H1 (cell line): ENCODE measurements at regions not wholly inside any gene's neighbourhood (a gene's known extent, or its start where the extent isn't known, plus 50 kb on each side); places are given as distances from the start of the nearest gene placed in this dataset.

ENCODE experiments used
- CTCF ChIA-PET: fragments of 300-600 bp; sonication (Branson Sonifier 250); formaldehyde crosslinking; loops from one replicate; lab custom pipeline; 2021; ENCODE audit not compliant: partially characterized antibody; lab: Charles Lee
- POLR2A ChIA-PET: fragments of 300-600 bp; sonication (Branson Sonifier 250); formaldehyde crosslinking; loops from one replicate; lab custom pipeline; 2021; ENCODE audit warnings: inconsistent platforms; ENCODE audit not compliant: partially characterized antibody; lab: Charles Lee
- DNase-seq, 2 experiments: peaks; one replicate each; pipeline versions ENCODE4 v3.0.0 to v3.0.0-alpha.2; 2010 to 2022; ENCODE audit warnings: low spot score in 2 of 2, low read depth in 1 of 2, mixed read lengths in 1 of 2
- FAIRE-seq: peaks from 2 replicates; lab custom pipeline; 2011; peaks lifted over from hg19 to GRCh38; lab: Jason Lieb, UNC
- H2AFZ ChIP-seq: 2 replicates; pipeline ENCODE4 v1.8.1; 2012; ENCODE audit warnings: low read length, inconsistent platforms
- H2AK5ac ChIP-seq: 2 replicates; pipeline ENCODE4 v1.6.1; 2013; ENCODE audit warnings: low read depth, low read length
- H2BK120ac ChIP-seq: replicated peaks from 2 replicates; pipeline ENCODE3; 2013; ENCODE audit warnings: low read depth, low read length, inconsistent platforms
- H2BK12ac ChIP-seq: 2 replicates; pipeline ENCODE4 v1.6.1; 2013; ENCODE audit warnings: low read depth, low read length
- H2BK15ac ChIP-seq: 2 replicates; pipeline ENCODE4 v1.6.1; 2013; ENCODE audit warnings: low read length
- H2BK20ac ChIP-seq: 2 replicates; pipeline ENCODE4 v1.6.1; 2013; ENCODE audit warnings: low read length
- H2BK5ac ChIP-seq: 2 replicates; pipeline ENCODE4 v1.6.1; 2013; ENCODE audit warnings: low read depth, low read length
- H3K14ac ChIP-seq: 2 replicates; pipeline ENCODE4 v1.6.1; 2013; ENCODE audit warnings: inconsistent platforms; ENCODE audit not compliant: insufficient read length
- H3K18ac ChIP-seq: 2 replicates; pipeline ENCODE4 v1.6.1; 2013; ENCODE audit warnings: low read length; ENCODE audit errors: extremely low read depth
- H3K23ac ChIP-seq: 2 replicates; pipeline ENCODE4 v1.6.1; 2013; ENCODE audit warnings: inconsistent platforms; ENCODE audit not compliant: insufficient read length
- H3K23me2 ChIP-seq: 2 replicates; pipeline ENCODE4 v1.6.1; 2013; ENCODE audit warnings: low read depth, low read length
- H3K27ac ChIP-seq: 2 replicates; pipeline ENCODE4 v1.6.1; 2011; ENCODE audit warnings: low read depth, low read length, inconsistent platforms
- H3K27me3 ChIP-seq, 4 experiments: replicated peaks in 1 of 4; 1 replicate in 1 of 4; 2 replicates in 3 of 4; pipeline versions ENCODE4 v1.6.1 to v1.8.1; 2011 to 2013; ENCODE audit warnings: low read length in 3 of 4, mild to moderate bottlenecking in 3 of 4, inconsistent platforms in 2 of 4, mixed read lengths in 2 of 4, moderate library complexity in 1 of 4; ENCODE audit not compliant: control insufficient read depth in 3 of 4, insufficient read depth in 3 of 4; ENCODE audit errors: extremely low read depth in 1 of 4
- H3K36me3 ChIP-seq, 4 experiments: 2 replicates each; pipeline versions ENCODE4 v1.6.1 to v1.8.1; 2011 to 2013; ENCODE audit warnings: mild to moderate bottlenecking in 4 of 4, low read length in 3 of 4, moderate library complexity in 2 of 4, control low read depth in 1 of 4, inconsistent platforms in 1 of 4; ENCODE audit not compliant: insufficient read depth in 4 of 4, control insufficient read depth in 2 of 4
- H3K4ac ChIP-seq: replicated peaks from 2 replicates; pipeline ENCODE3; 2013; ENCODE audit warnings: low read length, low read depth, mixed read lengths, inconsistent platforms; ENCODE audit not compliant: insufficient read length
- H3K4me1 ChIP-seq, 4 experiments: replicated peaks in 1 of 4; 1 replicate in 1 of 4; 2 replicates in 3 of 4; pipeline versions ENCODE4 v1.6.1 to v1.8.1; 2011 to 2013; ENCODE audit warnings: low read length in 3 of 4, inconsistent platforms in 2 of 4, mixed read lengths in 1 of 4; ENCODE audit not compliant: insufficient read depth in 4 of 4, control insufficient read depth in 3 of 4
- H3K4me2 ChIP-seq, 2 experiments: 2 replicates each; pipeline versions ENCODE4 v1.6.1 to v1.8.1; 2011 to 2013; ENCODE audit warnings: low read depth in 2 of 2, low read length in 2 of 2, control low read depth in 1 of 2, inconsistent platforms in 1 of 2, mild to moderate bottlenecking in 1 of 2; ENCODE audit not compliant: insufficient read depth in 1 of 2
- H3K4me3 ChIP-seq, 4 experiments: fragments of 200-600, 300-600 bp in 1 of 4; sonication (generic), shearing (Covaris generic), sonication (Bioruptor Twin) in 1 of 4; 2 replicates each; pipeline versions ENCODE4 v1.5.1 to v1.8.1; 2011 to 2016; ENCODE audit warnings: low read length in 4 of 4, low read depth in 3 of 4, control low read depth in 2 of 4, inconsistent platforms in 2 of 4, mild to moderate bottlenecking in 2 of 4, mixed read lengths in 1 of 4, moderate library complexity in 1 of 4; ENCODE audit not compliant: insufficient read depth in 2 of 4; ENCODE audit errors: extremely low read depth in 1 of 4
- H3K56ac ChIP-seq: replicated peaks from 2 replicates; pipeline ENCODE3; 2013; ENCODE audit warnings: low read depth, mild to moderate bottlenecking, mixed read lengths, low read length, inconsistent platforms; ENCODE audit not compliant: insufficient read length
- H3K79me1 ChIP-seq: 2 replicates; pipeline ENCODE4 v1.6.1; 2013; ENCODE audit warnings: low read depth, low read length, control low read depth
- H3K79me2 ChIP-seq, 2 experiments: 2 replicates each; pipeline versions ENCODE4 v1.6.1 to v1.8.1; 2012 to 2013; ENCODE audit warnings: low read length in 2 of 2, mild to moderate bottlenecking in 2 of 2, inconsistent platforms in 1 of 2; ENCODE audit not compliant: insufficient read depth in 2 of 2, control insufficient read depth in 1 of 2
- H3K9ac ChIP-seq, 4 experiments: replicated peaks in 1 of 4; 1 replicate in 1 of 4; 2 replicates in 3 of 4; pipeline versions ENCODE4 v1.6.1 to v1.8.1; 2011 to 2013; ENCODE audit warnings: low read depth in 3 of 4, low read length in 3 of 4, control low read depth in 2 of 4, mild to moderate bottlenecking in 2 of 4, moderate library complexity in 2 of 4, inconsistent platforms in 1 of 4; ENCODE audit errors: extremely low read depth in 1 of 4
- H3K9me3 ChIP-seq, 2 experiments: 2 replicates each; pipeline versions ENCODE4 v1.6.1 to v1.8.1; 2012 to 2013; ENCODE audit warnings: mild to moderate bottlenecking in 2 of 2, moderate library complexity in 2 of 2, control low read depth in 1 of 2, inconsistent platforms in 1 of 2, low read depth in 1 of 2, low read length in 1 of 2, mixed read lengths in 1 of 2; ENCODE audit not compliant: insufficient read depth in 2 of 2
- H4K20me1 ChIP-seq, 2 experiments: replicated peaks in 1 of 2; 2 replicates each; pipeline versions ENCODE3 to v1.8.1; 2011 to 2013; ENCODE audit warnings: inconsistent platforms in 2 of 2, low read length in 2 of 2, mild to moderate bottlenecking in 1 of 2; ENCODE audit not compliant: insufficient read depth in 2 of 2, control insufficient read depth in 1 of 2
- H4K5ac ChIP-seq: 2 replicates; pipeline ENCODE4 v1.6.1; 2013; ENCODE audit warnings: low read length, low read depth, mixed read lengths, inconsistent platforms; ENCODE audit not compliant: insufficient read length
- H4K8ac ChIP-seq: 2 replicates; pipeline ENCODE4 v1.8.0; 2013; ENCODE audit warnings: mild to moderate bottlenecking, moderate library complexity, low read length, inconsistent platforms; ENCODE audit not compliant: insufficient read depth; ENCODE audit errors: extremely low read depth
- H4K91ac ChIP-seq: replicated peaks from 2 replicates; pipeline ENCODE3; 2013; ENCODE audit warnings: low read length, mixed read lengths, inconsistent platforms; ENCODE audit not compliant: insufficient read length
- KDM5A ChIP-seq: fragments of 200-600 bp; IDR thresholded peaks from 2 replicates; pipeline ENCODE4 v1.7.1; 2012; ENCODE audit warnings: mild to moderate bottlenecking, low read length, inconsistent platforms, mixed read lengths
- RBBP5 ChIP-seq: IDR thresholded peaks from 2 replicates; pipeline ENCODE4 v1.7.1; 2012; ENCODE audit warnings: low read depth, mild to moderate bottlenecking, inconsistent platforms, low read length, moderate library complexity, borderline replicate concordance
- SAP30 ChIP-seq: fragments of 300-600 bp; sonication (generic); IDR thresholded peaks from 2 replicates; pipeline ENCODE4 v1.7.1; 2012; ENCODE audit warnings: low read length, moderate library complexity, mild to moderate bottlenecking, inconsistent platforms; ENCODE audit not compliant: insufficient read depth, insufficient replicate concordance
- SIRT6 ChIP-seq: IDR thresholded peaks from one replicate; pipeline ENCODE4 v1.7.1; 2012; ENCODE audit warnings: low read length, inconsistent platforms
- SRF ChIP-seq: IDR thresholded peaks from 2 replicates; pipeline ENCODE4 v1.6.1; 2011; ENCODE audit warnings: mild to moderate bottlenecking, low read depth, low read length, moderate library complexity
- TBP ChIP-seq: IDR thresholded peaks from 2 replicates; pipeline ENCODE4 v1.6.1; 2011; ENCODE audit warnings: low read depth, low read length, improper control_type of control experiment
- WGBS, 2 experiments: shearing (Covaris generic) in 1 of 2; methylation state at CpG; one replicate each; pipeline versions ENCODE4 v1.1.6 to v1.1.7; 2013 to 2015; ENCODE audit warnings: low lambda C conversion rate in 2 of 2, mixed read lengths in 2 of 2, inconsistent platforms in 1 of 2, low coverage in 1 of 2, missing lambda C conversion rate in 1 of 2; ENCODE audit not compliant: insufficient replicate concordance in 2 of 2, insufficient coverage in 1 of 2, insufficient read length in 1 of 2; ENCODE audit errors: extremely low coverage in 1 of 2, missing lambda C conversion rate in 1 of 2; 5-methylcytosine and 5-hydroxymethylcytosine counted together
- TF ChIP-seq, protein P1 (sequence below), 3 experiments: IDR thresholded peaks; 1 replicate in 2 of 3; 2 replicates in 1 of 3; pipeline versions ENCODE4 v1.5.1 to v1.6.1; 2011; ENCODE audit warnings: low read length in 3 of 3, mild to moderate bottlenecking in 3 of 3, inconsistent platforms in 2 of 3, low read depth in 1 of 3, moderate library complexity in 1 of 3; ENCODE audit not compliant: insufficient read depth in 1 of 3; ENCODE audit errors: control extremely low read depth in 1 of 3
- TF ChIP-seq, protein P2 (sequence below): IDR thresholded peaks from 2 replicates; pipeline ENCODE4 v1.6.1; 2012; ENCODE audit warnings: inconsistent platforms

GRCh38 chr10:34912771-34913170 lies 97.7 kb upstream of the PARD3 start:
- H4K5ac ChIP-seq = no peak overlapping the region
- no peak overlapping the region for H2AFZ ChIP-seq
- no peak overlapping the region for H2AK5ac ChIP-seq
- no peaks in the 10 kb centered on the region for H3K27me3 ChIP-seq
- ChIA-PET POLR2A (no interaction called here), CTCF (interaction anchor here (0.6 to 1.3 kb wide), 2 partner anchors 46 to 180 kb away, joined by 3 to 5 read pairs; no protein-coding TSS in a partner anchor)
- DNase-seq (no peak), FAIRE-seq (no peak)
- H3K23ac ChIP-seq = no peak overlapping the region
- no peak overlapping the region for H3K14ac ChIP-seq
- H3K56ac ChIP-seq = no peak overlapping the region
- H3K4ac ChIP-seq = no peak overlapping the region
- H3K18ac ChIP-seq = no peak overlapping the region
- H3K36me3 ChIP-seq = no peaks in the 10 kb centered on the region
- H3K4me3 ChIP-seq = no peak overlapping the region
- H3K79me1 ChIP-seq = no peaks in the 10 kb centered on the region
- no peak overlapping the region for H2BK5ac ChIP-seq
- H3K27ac ChIP-seq = no peak overlapping the region
- H3K23me2 ChIP-seq = no peaks in the 10 kb centered on the region
- no peak overlapping the region for H2BK20ac ChIP-seq
- no peaks in the 10 kb centered on the region for H3K9me3 ChIP-seq
- no peak overlapping the region for H4K8ac ChIP-seq
- H3K79me2 ChIP-seq = no peaks in the 10 kb centered on the region
- no peak overlapping the region for H3K4me2 ChIP-seq
- no peak overlapping the region for H3K9ac ChIP-seq
- no peak overlapping the region for H2BK15ac ChIP-seq
- H3K4me1 ChIP-seq = no peaks in the 10 kb centered on the region
- H2BK120ac ChIP-seq = no peak overlapping the region
- no peaks in the 10 kb centered on the region for H4K20me1 ChIP-seq
- no peak overlapping the region for H4K91ac ChIP-seq
- no peak overlapping the region for H2BK12ac ChIP-seq
- 86% methylated on average over 5 of the region's 5 CpGs; no CpG with 5 or more reads in 1 of the 2 experiments for WGBS, 2 experiments
- TF ChIP-seq SRF = no peak
- no peak for TF ChIP-seq RBBP5
- TF ChIP-seq, protein P1, sequence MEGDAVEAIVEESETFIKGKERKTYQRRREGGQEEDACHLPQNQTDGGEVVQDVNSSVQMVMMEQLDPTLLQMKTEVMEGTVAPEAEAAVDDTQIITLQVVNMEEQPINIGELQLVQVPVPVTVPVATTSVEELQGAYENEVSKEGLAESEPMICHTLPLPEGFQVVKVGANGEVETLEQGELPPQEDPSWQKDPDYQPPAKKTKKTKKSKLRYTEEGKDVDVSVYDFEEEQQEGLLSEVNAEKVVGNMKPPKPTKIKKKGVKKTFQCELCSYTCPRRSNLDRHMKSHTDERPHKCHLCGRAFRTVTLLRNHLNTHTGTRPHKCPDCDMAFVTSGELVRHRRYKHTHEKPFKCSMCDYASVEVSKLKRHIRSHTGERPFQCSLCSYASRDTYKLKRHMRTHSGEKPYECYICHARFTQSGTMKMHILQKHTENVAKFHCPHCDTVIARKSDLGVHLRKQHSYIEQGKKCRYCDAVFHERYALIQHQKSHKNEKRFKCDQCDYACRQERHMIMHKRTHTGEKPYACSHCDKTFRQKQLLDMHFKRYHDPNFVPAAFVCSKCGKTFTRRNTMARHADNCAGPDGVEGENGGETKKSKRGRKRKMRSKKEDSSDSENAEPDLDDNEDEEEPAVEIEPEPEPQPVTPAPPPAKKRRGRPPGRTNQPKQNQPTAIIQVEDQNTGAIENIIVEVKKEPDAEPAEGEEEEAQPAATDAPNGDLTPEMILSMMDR (IDR thresholded peaks at IDR 0.05; ENCODE audit: control extremely low read depth in 1 of 3, insufficient read depth in 1 of 3, low read depth in 1 of 3, low read length in 3 of 3) = no peak
- TF ChIP-seq KDM5A = no peak
- TF ChIP-seq, protein P2, sequence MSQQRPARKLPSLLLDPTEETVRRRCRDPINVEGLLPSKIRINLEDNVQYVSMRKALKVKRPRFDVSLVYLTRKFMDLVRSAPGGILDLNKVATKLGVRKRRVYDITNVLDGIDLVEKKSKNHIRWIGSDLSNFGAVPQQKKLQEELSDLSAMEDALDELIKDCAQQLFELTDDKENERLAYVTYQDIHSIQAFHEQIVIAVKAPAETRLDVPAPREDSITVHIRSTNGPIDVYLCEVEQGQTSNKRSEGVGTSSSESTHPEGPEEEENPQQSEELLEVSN = no peak
- TF ChIP-seq TBP = no peak
- no peak for TF ChIP-seq SAP30
- TF ChIP-seq SIRT6 = no peak
